ENCODE measurements at regions not wholly inside any gene's neighbourhood (a gene's known extent, or its start where the extent isn't known, plus 50 kb on each side); places are given as distances from the start of the nearest gene placed in this dataset.

DNA sequence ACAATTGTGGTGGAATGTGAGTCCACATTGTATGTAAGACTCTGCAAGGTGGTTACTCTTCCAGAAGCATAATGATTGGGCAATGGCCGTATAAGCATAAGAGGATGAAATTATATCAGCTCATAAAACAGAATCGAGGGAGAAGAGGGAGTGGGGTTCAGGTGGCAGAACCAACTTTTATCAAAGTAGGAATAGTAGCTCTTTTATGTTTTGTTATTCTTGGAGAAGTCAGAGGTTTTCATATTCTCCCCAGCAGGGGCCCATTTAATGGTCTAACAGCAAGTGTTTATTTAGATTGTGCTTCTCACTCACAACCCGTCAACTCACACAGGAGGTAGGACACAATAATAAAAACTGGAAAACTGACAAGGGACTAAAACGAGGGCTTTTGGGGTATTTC lies 291.3 kb upstream of the CD180 start:
- Histone ChIP-seq H3K27ac (no peak overlapping the region), H3K4me3 (no peak overlapping the region), H3K4me2 (no peak overlapping the region), H3K27me3 (no peaks in the 10 kb centered on the region), H4K20me1 (no peaks in the 10 kb centered on the region), H3K9ac (no peak overlapping the region), H3K4me1 (no peaks in the 10 kb centered on the region), H3K9me3 (replicated peaks in 1 of 11) (peaks cover 0 to 4% (median 0%) of the 10 kb centered on the region in 11 experiments; a peak in 2 of 22 replicates), H3K36me3 (no peaks in the 10 kb centered on the region)
- TF ChIP-seq Cebpa-rat (IDR thresholded peaks at IDR 0.05): no peak

DNA sequence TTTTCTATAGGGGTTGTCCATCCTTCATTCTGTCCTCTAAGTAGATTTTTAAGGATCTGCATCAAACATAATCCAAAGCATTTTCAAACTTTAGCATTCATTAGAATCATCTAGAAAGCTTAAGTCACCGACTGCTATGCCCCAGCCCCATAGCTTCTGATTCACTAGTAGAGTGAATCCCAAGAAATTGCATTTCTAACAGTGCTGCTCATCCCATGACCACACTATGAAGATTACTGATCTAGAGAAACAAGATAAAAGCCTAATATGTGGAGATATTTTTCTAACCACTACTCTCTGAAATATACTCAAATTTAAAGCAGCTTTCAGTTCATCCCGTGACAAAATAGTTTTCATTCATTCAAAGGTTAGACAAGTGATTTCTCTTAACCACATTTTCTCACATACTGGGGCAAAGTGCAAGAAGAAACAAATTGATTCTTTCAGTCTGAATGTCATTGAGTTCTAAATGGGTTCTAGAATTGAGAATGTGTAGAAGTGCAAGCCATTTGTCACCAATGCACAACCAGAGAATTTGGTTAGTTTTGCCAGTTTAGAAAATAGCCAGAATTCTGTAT lies 286.9 kb upstream of the CD180 start:
- Histone ChIP-seq H3K4me1 (no peaks in the 10 kb centered on the region), H3K27me3 (no peaks in the 10 kb centered on the region), H3K9ac (no peak overlapping the region), H3K36me3 (no peaks in the 10 kb centered on the region), H3K4me3 (no peak overlapping the region), H3K27ac (no peak overlapping the region), H3K9me3 (replicated peaks in 1 of 11) (peaks cover 0 to 4% (median 0%) of the 10 kb centered on the region in 11 experiments; a peak in 2 of 22 replicates), H3K4me2 (no peak overlapping the region), H4K20me1 (no peaks in the 10 kb centered on the region)
- TF ChIP-seq Cebpa-rat (IDR thresholded peaks at IDR 0.05): no peak

DNA sequence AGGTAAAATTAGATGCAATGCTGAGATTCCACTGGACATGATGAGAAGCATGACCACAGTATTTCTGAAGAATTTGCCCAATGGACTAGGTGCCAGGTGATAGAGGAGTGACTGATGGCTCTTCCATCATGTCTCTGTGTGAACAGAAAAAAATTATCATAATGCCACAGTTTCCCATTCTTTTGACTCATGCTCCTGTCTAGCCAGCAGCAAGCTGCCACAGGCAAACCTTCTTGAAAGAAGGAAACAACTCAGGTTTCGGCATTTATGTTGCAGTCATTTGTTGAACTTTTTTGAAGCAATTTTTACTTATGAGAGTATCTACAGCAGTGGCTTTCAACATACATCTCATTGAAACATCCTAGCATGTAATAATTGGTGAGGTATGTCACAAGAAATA lies 284.8 kb upstream of the CD180 start:
- Histone ChIP-seq H3K9ac (no peak overlapping the region), H3K36me3 (no peaks in the 10 kb centered on the region), H3K9me3 (replicated peaks in 1 of 11) (peaks cover 0 to 4% (median 0%) of the 10 kb centered on the region in 11 experiments; a peak in 2 of 22 replicates), H3K4me3 (no peak overlapping the region), H3K27ac (no peak overlapping the region), H3K4me2 (no peak overlapping the region), H4K20me1 (no peaks in the 10 kb centered on the region), H3K27me3 (no peaks in the 10 kb centered on the region), H3K4me1 (no peaks in the 10 kb centered on the region)
- TF ChIP-seq Cebpa-rat (IDR thresholded peaks at IDR 0.05): no peak

DNA sequence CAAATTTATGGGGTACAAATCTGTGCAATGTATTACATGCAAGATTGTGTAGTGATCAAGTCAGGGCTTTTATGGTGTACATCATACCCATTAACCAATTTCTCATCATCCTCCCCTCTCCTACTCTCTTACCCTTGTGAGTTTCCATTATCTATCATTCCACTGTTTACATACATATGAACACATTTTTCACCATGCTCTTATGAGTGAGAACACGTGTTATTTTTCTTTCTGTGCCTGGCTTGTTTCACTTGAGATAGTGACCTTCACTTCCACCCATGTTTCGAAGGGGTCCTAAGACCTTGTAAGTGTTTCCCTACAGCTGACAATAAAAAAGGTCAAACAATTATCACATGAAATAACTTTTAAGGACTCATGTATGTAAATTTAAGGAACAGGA lies 281.7 kb upstream of the CD180 start:
- no peaks in the 10 kb centered on the region for H4K20me1 ChIP-seq
- H3K36me3 ChIP-seq: no peaks in the 10 kb centered on the region
- no peak overlapping the region for H3K4me3 ChIP-seq
- no peak overlapping the region for H3K9ac ChIP-seq
- no peak for TF ChIP-seq Cebpa-rat (IDR thresholded peaks at IDR 0.05)
- H3K9me3 ChIP-seq (replicated peaks in 1 of 11): no peaks in the 10 kb centered on the region
- H3K27me3 ChIP-seq: no peaks in the 10 kb centered on the region
- H3K4me1 ChIP-seq: no peaks in the 10 kb centered on the region
- H3K4me2 ChIP-seq: no peak overlapping the region
- H3K27ac ChIP-seq: no peak overlapping the region

DNA sequence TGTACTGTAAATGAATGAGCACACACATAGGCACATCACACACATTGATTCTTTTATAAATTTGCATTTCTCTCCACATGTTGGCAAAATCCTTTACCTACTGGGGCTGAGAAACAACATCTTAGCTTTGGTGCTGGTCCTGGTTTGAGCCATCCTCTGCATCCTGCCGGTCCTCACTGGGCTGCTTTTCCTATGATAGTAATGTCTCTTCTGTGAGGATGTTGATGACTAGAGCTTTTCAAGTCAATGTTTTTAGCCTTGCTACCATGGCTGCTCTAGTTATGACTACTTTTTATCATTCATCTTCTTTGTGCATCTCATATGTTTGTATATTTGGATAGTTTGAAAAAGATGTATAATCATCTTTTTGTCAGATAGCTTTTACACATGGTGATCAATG lies 280.4 kb upstream of the CD180 start:
- no peaks in the 10 kb centered on the region for H3K36me3 ChIP-seq
- H3K27ac ChIP-seq: no peak overlapping the region
- no peaks in the 10 kb centered on the region for H3K27me3 ChIP-seq
- no peak overlapping the region for H3K9ac ChIP-seq
- no peak for TF ChIP-seq Cebpa-rat (IDR thresholded peaks at IDR 0.05)
- H4K20me1 ChIP-seq: no peaks in the 10 kb centered on the region
- no peaks in the 10 kb centered on the region for H3K9me3 ChIP-seq (replicated peaks in 1 of 11)
- H3K4me2 ChIP-seq: no peak overlapping the region
- H3K4me1 ChIP-seq: no peaks in the 10 kb centered on the region
- H3K4me3 ChIP-seq: no peak overlapping the region

DNA sequence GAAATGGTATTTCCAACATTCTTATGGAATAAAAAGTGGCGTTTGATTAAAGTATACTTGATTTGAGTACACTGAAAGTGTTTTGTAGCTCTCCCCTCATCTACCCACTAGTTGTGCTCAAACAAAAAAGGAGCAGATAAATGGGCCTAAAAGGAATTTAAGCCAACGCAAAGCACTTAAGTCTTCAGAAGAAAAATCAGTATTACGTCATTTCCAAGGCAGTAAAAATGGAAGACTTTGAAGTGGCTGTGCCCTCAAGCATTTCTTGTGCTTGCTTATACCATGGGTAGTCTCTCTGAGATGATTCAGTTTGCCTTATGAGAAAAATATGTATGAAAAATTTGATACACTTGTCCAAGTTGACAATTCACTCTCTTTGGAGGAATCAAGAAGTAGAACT lies 279.9 kb upstream of the CD180 start:
- TF ChIP-seq Cebpa-rat (IDR thresholded peaks at IDR 0.05): no peak
- Histone ChIP-seq H3K9me3 (replicated peaks in 1 of 11) (no peaks in the 10 kb centered on the region), H3K36me3 (no peaks in the 10 kb centered on the region), H4K20me1 (no peaks in the 10 kb centered on the region), H3K4me1 (no peaks in the 10 kb centered on the region), H3K4me2 (no peak overlapping the region), H3K4me3 (no peak overlapping the region), H3K27me3 (no peaks in the 10 kb centered on the region), H3K9ac (no peak overlapping the region), H3K27ac (no peak overlapping the region)

DNA sequence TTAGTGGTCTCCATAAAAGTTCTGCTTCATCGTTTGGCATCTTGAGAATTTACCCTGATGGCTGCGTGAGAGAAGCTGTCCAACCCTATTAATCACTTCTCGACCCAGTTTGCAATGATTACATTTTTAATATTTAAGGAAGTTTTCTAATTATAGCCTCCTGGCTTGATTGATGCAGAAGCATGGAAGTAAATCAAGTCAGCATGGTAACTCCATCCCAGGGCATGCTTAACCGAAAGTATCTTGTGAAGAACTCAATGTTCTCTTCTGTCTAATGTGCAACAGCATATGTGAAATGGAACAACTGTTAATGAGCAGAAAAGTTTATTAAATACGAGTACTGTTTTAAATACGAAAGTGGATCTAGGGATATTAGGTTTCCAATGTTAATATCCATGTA lies 278.9 kb upstream of the CD180 start:
- Histone ChIP-seq H3K27ac (no peak overlapping the region), H3K9me3 (replicated peaks in 1 of 11) (no peaks in the 10 kb centered on the region), H3K4me3 (no peak overlapping the region), H3K9ac (no peak overlapping the region), H3K4me2 (no peak overlapping the region), H4K20me1 (no peaks in the 10 kb centered on the region), H3K36me3 (no peaks in the 10 kb centered on the region), H3K4me1 (no peaks in the 10 kb centered on the region), H3K27me3 (no peaks in the 10 kb centered on the region)
- no peak for TF ChIP-seq Cebpa-rat (IDR thresholded peaks at IDR 0.05)

DNA sequence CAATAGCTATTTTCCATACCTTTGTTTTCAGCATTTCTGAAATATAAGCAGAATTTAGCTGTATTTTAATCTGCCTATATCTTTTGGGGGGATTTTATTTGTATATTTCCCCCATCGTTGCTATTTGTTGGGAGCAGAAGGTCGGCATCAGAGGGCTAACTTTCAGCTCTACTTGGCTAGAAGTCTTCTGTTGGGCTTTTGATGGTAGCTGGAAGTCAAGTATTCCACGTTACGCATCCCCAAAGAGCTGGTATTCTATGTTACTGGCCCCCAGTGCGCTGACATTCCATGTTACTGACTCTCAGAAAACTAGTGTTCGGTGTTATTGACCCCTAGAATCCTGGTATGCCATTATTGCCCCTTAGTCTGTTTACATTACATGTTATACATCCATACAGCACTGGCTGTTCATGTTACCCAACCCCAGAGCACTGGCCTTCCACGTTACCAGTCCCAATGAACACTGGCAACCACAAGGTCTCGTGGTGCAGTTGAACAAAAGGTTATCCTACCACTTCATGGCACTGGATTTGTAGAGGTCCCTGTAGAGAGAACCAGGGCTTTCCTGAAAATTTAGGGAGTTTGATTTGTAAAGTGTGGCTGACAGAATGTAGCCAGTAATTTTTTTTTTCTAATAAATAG lies 278.1 kb upstream of the CD180 start:
- H3K4me2 ChIP-seq: no peak overlapping the region
- H4K20me1 ChIP-seq: no peaks in the 10 kb centered on the region
- no peak for TF ChIP-seq Cebpa-rat (IDR thresholded peaks at IDR 0.05)
- H3K4me3 ChIP-seq: no peak overlapping the region
- no peaks in the 10 kb centered on the region for H3K36me3 ChIP-seq
- no peaks in the 10 kb centered on the region for H3K9me3 ChIP-seq (replicated peaks in 1 of 11)
- H3K4me1 ChIP-seq: no peaks in the 10 kb centered on the region
- H3K27me3 ChIP-seq: no peaks in the 10 kb centered on the region
- no peak overlapping the region for H3K27ac ChIP-seq
- no peak overlapping the region for H3K9ac ChIP-seq

DNA sequence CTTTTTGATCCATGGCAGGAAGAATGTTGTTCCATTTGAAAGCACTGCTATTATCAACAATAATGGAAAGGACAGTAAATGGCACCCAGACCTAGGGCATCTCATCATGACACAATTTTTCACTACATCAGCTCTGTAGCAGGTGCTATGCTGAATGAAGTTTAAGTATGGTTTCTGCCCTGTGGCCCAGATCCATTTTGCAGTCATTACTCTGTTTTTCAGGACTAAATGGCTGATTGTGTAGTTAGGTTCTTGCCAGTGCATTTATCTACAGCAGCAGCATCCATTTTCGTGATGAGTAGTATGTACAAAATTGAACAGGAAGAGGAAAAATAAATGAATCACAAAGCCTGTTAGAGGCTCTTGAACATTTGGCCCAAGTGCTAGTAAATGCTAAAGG lies 270.5 kb upstream of the CD180 start:
- H3K36me3 ChIP-seq: no peaks in the 10 kb centered on the region
- no peak overlapping the region for H3K4me2 ChIP-seq
- no peaks in the 10 kb centered on the region for H3K4me1 ChIP-seq
- no peak overlapping the region for H3K9ac ChIP-seq
- H3K4me3 ChIP-seq: no peak overlapping the region
- H4K20me1 ChIP-seq: no peaks in the 10 kb centered on the region
- H3K27me3 ChIP-seq: no peaks in the 10 kb centered on the region
- no peak for TF ChIP-seq Cebpa-rat (IDR thresholded peaks at IDR 0.05)
- H3K9me3 ChIP-seq (replicated peaks in 1 of 11): no peaks in the 10 kb centered on the region
- no peak overlapping the region for H3K27ac ChIP-seq

DNA sequence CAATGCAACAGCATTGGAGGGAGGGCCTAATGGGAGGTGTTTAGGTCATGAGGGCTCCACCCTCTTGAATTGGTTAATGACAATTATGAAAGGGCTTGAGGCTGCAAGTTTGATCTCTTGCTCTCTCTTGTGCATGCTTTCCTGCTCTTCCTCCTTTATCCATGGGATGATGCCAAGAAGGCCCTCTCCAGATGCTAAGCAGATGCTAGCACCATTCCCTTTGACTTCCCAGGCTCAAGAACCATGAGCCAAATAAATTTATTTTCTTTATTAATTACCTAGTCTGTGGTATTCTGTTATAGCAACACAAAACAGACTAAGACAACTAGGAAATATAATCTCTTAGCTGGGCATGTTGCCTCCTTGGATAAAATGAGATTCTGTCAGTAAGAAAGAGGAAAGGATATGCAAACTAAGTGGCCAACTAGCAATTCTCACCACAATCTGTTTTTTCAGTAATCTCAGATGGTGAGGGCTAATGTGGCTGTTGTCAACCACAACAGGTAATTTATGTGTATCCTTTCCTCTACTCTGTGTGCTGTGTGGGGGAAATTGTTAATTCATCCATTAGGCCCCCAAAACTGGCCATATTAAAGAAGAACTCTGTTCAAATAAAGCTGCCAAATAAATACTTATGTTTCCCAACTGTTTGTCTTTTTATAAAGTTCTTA lies 269.1 kb upstream of the CD180 start:
- H3K9ac ChIP-seq: no peak overlapping the region
- H3K4me2 ChIP-seq: no peak overlapping the region
- no peaks in the 10 kb centered on the region for H3K27me3 ChIP-seq
- H3K4me1 ChIP-seq: no peaks in the 10 kb centered on the region
- H3K4me3 ChIP-seq: no peak overlapping the region
- no peak overlapping the region for H3K27ac ChIP-seq
- no peaks in the 10 kb centered on the region for H3K9me3 ChIP-seq (replicated peaks in 1 of 11)
- no peaks in the 10 kb centered on the region for H3K36me3 ChIP-seq
- TF ChIP-seq Cebpa-rat (IDR thresholded peaks at IDR 0.05): no peak
- H4K20me1 ChIP-seq: no peaks in the 10 kb centered on the region

Measured in BLaER1 treated with 17β-estradiol and CSF1 and Interleukin-3, amounts not matched to agents 10 nM and 100 nM (cell line).